ENCODE measurements at regions not wholly inside any gene's neighbourhood (a gene's known extent, or its start where the extent isn't known, plus 50 kb on each side); places are given as distances from the start of the nearest gene placed in this dataset.

DNA sequence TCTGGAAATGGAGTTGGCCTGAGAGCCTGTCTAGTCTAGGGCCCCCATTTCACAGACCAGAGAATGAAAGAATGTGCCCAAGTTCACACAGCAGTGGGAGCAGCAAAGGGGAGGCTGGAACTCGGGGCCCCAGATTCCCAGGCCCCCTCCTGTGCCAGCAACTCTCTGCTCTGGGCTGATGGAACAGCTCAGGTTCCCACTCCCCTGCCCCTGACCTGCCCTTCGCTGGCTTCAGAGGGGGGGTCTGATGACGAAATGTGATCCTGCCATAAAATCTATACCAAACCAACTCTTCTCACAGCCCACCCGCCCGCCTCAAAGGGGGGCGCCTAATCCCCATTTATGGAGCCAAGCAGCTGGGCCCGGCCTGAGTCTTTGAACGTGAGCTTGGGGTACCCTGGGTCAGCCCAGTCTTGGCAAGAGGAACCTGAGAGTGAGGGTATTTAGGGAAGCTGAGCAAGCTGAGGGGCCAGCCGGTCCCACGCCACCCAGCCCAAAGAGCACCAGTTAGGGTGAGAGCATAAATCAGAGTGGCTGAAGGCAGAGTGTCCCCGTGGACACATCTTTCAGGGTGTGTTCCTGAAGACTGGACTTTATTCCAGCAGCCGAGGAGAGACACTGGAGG lies 65.0 kb downstream of the FOXD2 start:
- TF ChIP-seq ELF4 (IDR thresholded peaks at IDR 0.05) (no peak), SP1 (IDR thresholded peaks at IDR 0.05) (no peak), BHLHE40 (IDR thresholded peaks at IDR 0.05; ENCODE audit: borderline replicate concordance) (no peak), FOXA1 (IDR thresholded peaks at IDR 0.05) (no peak), ZNF384 (IDR thresholded peaks at IDR 0.05) (no peak), TARDBP (IDR thresholded peaks at IDR 0.05) (no peak), L3MBTL2 (conservative IDR thresholded peaks at IDR 0.05) (no peak), NFRKB (IDR thresholded peaks at IDR 0.05) (no peak), FOXM1 (IDR thresholded peaks at IDR 0.05; ENCODE audit: borderline replicate concordance) (no peak)
- TF ChIP-seq, protein P1, sequence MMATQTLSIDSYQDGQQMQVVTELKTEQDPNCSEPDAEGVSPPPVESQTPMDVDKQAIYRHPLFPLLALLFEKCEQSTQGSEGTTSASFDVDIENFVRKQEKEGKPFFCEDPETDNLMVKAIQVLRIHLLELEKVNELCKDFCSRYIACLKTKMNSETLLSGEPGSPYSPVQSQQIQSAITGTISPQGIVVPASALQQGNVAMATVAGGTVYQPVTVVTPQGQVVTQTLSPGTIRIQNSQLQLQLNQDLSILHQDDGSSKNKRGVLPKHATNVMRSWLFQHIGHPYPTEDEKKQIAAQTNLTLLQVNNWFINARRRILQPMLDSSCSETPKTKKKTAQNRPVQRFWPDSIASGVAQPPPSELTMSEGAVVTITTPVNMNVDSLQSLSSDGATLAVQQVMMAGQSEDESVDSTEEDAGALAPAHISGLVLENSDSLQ (IDR thresholded peaks at IDR 0.05) = no peak

Measured in HEK293T (cell line).